Activated CD8-positive, alpha-beta T cell treated with anti-CD3 and anti-CD28 coated beads for 36 hours (primary cell): ENCODE measurements at regions not wholly inside any gene's neighbourhood (a gene's known extent, or its start where the extent isn't known, plus 50 kb on each side); places are given as distances from the start of the nearest gene placed in this dataset.

Experiments
- ATAC-seq: fragments of 200-7000 bp; cut with Tn5 transposase; one replicate; pipeline ENCODE4 v1.10.0; 2021; ENCODE audit warnings: mild to moderate bottlenecking, moderate library complexity
- CTCF ChIA-PET: fragments of 350-600 bp; sonication (Branson Sonifier 250); formaldehyde crosslinking; loops from one replicate; lab custom pipeline; 2021; ENCODE audit warnings: antibody characterized with exemption; lab: Charles Lee
- POLR2A ChIA-PET: fragments of 350-600 bp; sonication (Branson Sonifier 250); formaldehyde crosslinking; loops from one replicate; lab custom pipeline; 2021; ENCODE audit warnings: antibody characterized with exemption; lab: Charles Lee
- DNase-seq: peaks from one replicate; pipeline ENCODE4 v3.0.0-alpha.2; 2020
- H3K27ac Mint-ChIP-seq: one replicate; pipeline ENCODE4 v1.8.0; 2021; ENCODE audit warnings: mild to moderate bottlenecking, mixed read lengths
- H3K27me3 Mint-ChIP-seq: one replicate; pipeline ENCODE4 v1.8.0; 2021; ENCODE audit warnings: mixed read lengths
- H3K36me3 Mint-ChIP-seq: one replicate; pipeline ENCODE4 v1.8.0; 2021; ENCODE audit warnings: low read depth, mixed read lengths
- H3K4me1 Mint-ChIP-seq: one replicate; pipeline ENCODE4 v1.8.0; 2021; ENCODE audit warnings: low read depth, mixed read lengths
- H3K4me3 Mint-ChIP-seq: one replicate; pipeline ENCODE4 v1.8.0; 2021; ENCODE audit warnings: mild to moderate bottlenecking, moderate library complexity, mixed read lengths
- H3K9me3 Mint-ChIP-seq: one replicate; pipeline ENCODE4 v1.8.0; 2021; ENCODE audit warnings: mixed read lengths
- intact Hi-C: fragments of 100-400 bp; cut with micrococcal nuclease; formaldehyde crosslinking; loops from one replicate; pipeline ENCODE4 v1.10.0; 2022
- TF ChIP-seq, protein P1 (sequence below): fragments of 200-600 bp; IDR thresholded peaks from one replicate; pipeline ENCODE4 v1.8.0; 2022; ENCODE audit warnings: antibody characterized with exemption, mild to moderate bottlenecking

DNA sequence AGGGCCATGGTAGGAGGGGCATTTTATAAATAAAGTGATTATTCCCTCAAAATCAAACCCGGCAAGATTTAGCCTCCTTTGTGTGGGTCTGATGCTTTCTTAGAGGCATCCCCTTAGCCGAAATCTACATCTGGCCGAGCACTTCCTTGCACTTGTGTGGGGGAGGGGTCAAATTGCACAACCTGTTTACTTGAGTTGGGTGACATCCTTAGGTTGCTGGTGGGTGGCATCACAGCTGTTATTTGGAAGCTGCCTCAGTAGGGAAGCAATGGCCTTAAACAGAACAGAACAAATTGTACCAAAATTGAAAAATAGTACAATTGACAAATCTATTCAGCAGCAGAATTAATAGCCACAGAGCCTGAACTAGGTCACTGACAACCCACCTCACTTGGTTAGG, 546.1 kb downstream of the SNAPC1 start:
- TF ChIP-seq, protein P1, sequence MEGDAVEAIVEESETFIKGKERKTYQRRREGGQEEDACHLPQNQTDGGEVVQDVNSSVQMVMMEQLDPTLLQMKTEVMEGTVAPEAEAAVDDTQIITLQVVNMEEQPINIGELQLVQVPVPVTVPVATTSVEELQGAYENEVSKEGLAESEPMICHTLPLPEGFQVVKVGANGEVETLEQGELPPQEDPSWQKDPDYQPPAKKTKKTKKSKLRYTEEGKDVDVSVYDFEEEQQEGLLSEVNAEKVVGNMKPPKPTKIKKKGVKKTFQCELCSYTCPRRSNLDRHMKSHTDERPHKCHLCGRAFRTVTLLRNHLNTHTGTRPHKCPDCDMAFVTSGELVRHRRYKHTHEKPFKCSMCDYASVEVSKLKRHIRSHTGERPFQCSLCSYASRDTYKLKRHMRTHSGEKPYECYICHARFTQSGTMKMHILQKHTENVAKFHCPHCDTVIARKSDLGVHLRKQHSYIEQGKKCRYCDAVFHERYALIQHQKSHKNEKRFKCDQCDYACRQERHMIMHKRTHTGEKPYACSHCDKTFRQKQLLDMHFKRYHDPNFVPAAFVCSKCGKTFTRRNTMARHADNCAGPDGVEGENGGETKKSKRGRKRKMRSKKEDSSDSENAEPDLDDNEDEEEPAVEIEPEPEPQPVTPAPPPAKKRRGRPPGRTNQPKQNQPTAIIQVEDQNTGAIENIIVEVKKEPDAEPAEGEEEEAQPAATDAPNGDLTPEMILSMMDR: no peak
- Mint-ChIP-seq H3K27ac (no peak overlapping the region), H3K4me1 (no peaks in the 10 kb centered on the region), H3K4me3 (no peak overlapping the region), H3K9me3 (no peaks in the 10 kb centered on the region), H3K36me3 (no peaks in the 10 kb centered on the region), H3K27me3 (no peaks in the 10 kb centered on the region)
- intact Hi-C loops: no loop called here
- CTCF ChIA-PET: no interaction called here
- DNase-seq (no peak), ATAC-seq (no peak)
- POLR2A ChIA-PET: no interaction called here

DNA sequence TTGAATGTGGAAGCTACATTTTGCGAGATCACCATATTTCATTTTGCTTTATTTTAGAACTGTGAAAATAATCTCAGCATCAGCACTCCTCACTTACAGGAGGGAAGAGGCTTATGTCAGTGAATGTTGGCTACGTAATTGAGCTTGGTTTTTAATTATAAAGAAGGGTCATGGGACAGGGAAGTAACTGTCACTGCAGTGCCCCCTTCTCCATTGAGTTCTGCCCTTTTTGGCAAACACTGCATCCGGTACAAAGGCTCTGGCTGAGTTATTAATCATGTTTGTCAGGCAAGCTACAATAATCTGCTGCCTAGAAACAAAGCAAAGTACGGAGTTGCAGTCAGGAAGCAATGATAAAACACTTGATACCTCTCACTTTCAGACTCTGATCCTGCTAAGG, 546.7 kb downstream of the SNAPC1 start:
- Mint-ChIP-seq H3K9me3 (no peaks in the 10 kb centered on the region), H3K27ac (no peak overlapping the region), H3K4me1 (no peaks in the 10 kb centered on the region), H3K27me3 (no peaks in the 10 kb centered on the region), H3K4me3 (no peak overlapping the region), H3K36me3 (no peaks in the 10 kb centered on the region)
- intact Hi-C loops: no loop called here
- DNase-seq (no peak), ATAC-seq (no peak)
- ChIA-PET POLR2A (no interaction called here), CTCF (no interaction called here)
- TF ChIP-seq, protein P1: no peak

DNA sequence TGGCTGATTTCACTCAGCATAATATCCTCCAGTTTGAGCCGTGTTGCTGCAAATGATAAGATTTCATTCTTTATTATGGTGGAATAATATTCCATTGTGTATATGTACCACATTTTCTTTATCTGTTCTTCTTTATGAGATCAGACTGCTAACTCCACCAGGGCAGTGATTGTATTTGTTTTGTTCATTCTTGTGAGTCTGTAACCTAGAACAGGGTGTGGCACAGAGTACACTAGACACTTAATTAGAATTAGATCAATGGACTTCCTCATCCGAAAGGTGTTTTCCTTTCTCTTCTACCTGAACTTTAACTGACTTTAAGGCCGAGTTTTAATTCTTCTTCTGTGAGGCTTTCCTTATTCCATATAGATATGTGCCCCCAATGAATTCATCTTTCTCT, 551.0 kb downstream of the SNAPC1 start:
- Mint-ChIP-seq H3K9me3 (no peaks in the 10 kb centered on the region), H3K36me3 (no peaks in the 10 kb centered on the region), H3K4me3 (no peak overlapping the region), H3K27me3 (no peaks in the 10 kb centered on the region), H3K4me1 (no peaks in the 10 kb centered on the region), H3K27ac (no peak overlapping the region)
- DNase-seq: no peak
- TF ChIP-seq, protein P1: no peak
- intact Hi-C loops: no loop called here
- ATAC-seq: no peak
- CTCF ChIA-PET: no interaction called here
- POLR2A ChIA-PET: no interaction called here

DNA sequence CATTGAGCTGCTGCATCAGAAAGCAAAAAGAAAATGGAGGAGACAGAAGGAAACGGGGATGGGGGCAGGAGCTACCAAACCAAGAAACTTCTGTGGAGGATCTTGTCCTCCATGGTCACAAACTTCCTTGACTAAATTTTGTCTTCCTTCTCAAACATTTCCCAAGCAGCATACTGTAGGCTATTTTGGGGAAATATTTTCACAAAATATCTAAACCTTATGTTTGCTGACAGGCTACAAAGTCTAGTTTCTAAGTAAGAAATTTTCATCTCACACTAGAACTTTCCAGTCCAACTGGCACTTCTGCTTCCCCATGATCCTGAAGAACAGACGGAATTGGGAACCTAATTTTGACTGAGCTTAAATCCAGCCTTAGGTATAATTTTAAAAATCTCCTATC, 552.0 kb downstream of the SNAPC1 start:
- intact Hi-C loops: no loop called here
- DNase-seq (no peak), ATAC-seq (no peak)
- TF ChIP-seq, protein P1: no peak
- H3K27me3 Mint-ChIP-seq: no peaks in the 10 kb centered on the region
- H3K9me3 Mint-ChIP-seq: no peaks in the 10 kb centered on the region
- POLR2A ChIA-PET: no interaction called here
- CTCF ChIA-PET: no interaction called here
- H3K4me1 Mint-ChIP-seq: no peaks in the 10 kb centered on the region
- H3K27ac Mint-ChIP-seq: no peak overlapping the region
- H3K36me3 Mint-ChIP-seq: no peaks in the 10 kb centered on the region
- H3K4me3 Mint-ChIP-seq: no peak overlapping the region

DNA sequence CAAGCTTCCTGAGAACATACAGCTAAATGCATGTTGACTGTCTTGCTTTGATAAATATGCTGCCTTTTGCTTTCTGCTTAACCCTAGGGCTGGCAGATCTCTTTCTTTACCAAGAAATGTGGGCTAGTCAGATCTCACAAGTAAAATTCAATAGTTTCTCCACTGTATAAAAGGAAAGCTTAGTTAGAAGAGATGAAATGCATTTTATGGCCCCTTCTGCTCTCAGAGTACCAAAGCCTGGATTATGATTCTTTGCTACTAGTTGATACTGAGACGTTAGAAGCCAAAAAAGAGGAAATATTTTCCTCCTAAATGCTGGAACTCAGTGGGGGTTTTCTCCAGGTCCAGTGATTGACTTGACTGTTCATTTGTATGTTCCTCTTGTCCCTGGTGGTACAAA, 552.7 kb downstream of the SNAPC1 start:
- intact Hi-C loops: no loop called here
- H3K4me1 Mint-ChIP-seq: no peaks in the 10 kb centered on the region
- no peaks in the 10 kb centered on the region for H3K9me3 Mint-ChIP-seq
- no peak for DNase-seq
- no peaks in the 10 kb centered on the region for H3K36me3 Mint-ChIP-seq
- no peak overlapping the region for H3K4me3 Mint-ChIP-seq
- ATAC-seq: no peak
- no peak overlapping the region for H3K27ac Mint-ChIP-seq
- ChIA-PET CTCF (no interaction called here), POLR2A (no interaction called here)
- no peaks in the 10 kb centered on the region for H3K27me3 Mint-ChIP-seq
- TF ChIP-seq, protein P1: no peak
